ENCODE measurements at regions not wholly inside any gene's neighbourhood (a gene's known extent, or its start where the extent isn't known, plus 50 kb on each side); places are given as distances from the start of the nearest gene placed in this dataset.

- H3K9me3 ChIP-seq (ENCODE audit: control insufficient read depth, insufficient read depth, low read length) = peaks cover 5% of the 10 kb centered on the region; the same call in 1 of the 2 replicates
- no peak overlapping the region for H3K27ac ChIP-seq (ENCODE audit: low read depth, low read length)
- ChIA-PET CTCF (interaction anchor here (0.6 kb wide), 1 partner anchor 998 kb away, joined by 3 read pairs; no protein-coding TSS in a partner anchor), POLR2A (no interaction called here)
- no peaks in the 10 kb centered on the region for H3K27me3 ChIP-seq (ENCODE audit: control insufficient read depth, insufficient read depth, low read length)
- DNase-seq (ENCODE audit: low read depth, low spot score) = no peak
- TF ChIP-seq, protein P1, sequence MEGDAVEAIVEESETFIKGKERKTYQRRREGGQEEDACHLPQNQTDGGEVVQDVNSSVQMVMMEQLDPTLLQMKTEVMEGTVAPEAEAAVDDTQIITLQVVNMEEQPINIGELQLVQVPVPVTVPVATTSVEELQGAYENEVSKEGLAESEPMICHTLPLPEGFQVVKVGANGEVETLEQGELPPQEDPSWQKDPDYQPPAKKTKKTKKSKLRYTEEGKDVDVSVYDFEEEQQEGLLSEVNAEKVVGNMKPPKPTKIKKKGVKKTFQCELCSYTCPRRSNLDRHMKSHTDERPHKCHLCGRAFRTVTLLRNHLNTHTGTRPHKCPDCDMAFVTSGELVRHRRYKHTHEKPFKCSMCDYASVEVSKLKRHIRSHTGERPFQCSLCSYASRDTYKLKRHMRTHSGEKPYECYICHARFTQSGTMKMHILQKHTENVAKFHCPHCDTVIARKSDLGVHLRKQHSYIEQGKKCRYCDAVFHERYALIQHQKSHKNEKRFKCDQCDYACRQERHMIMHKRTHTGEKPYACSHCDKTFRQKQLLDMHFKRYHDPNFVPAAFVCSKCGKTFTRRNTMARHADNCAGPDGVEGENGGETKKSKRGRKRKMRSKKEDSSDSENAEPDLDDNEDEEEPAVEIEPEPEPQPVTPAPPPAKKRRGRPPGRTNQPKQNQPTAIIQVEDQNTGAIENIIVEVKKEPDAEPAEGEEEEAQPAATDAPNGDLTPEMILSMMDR (IDR thresholded peaks at IDR 0.05; ENCODE audit: low read depth, low read length) = no peak
- no peak overlapping the region for H3K4me3 ChIP-seq (ENCODE audit: low read depth, low read length)
Observed at GRCh38 chr4:188869581-188869980, 730.3 kb downstream of the TRIML1 start.

GRCh38 chr4:188872809-188873208 is 733.6 kb downstream of the TRIML1 start:
- Histone ChIP-seq H3K27me3 (ENCODE audit: control insufficient read depth, insufficient read depth, low read length) (no peaks in the 10 kb centered on the region), H3K4me3 (ENCODE audit: low read depth, low read length) (no peak overlapping the region), H3K9me3 (ENCODE audit: control insufficient read depth, insufficient read depth, low read length) (peaks cover 5% of the 10 kb centered on the region; the same call in 1 of the 2 replicates), H3K27ac (ENCODE audit: low read depth, low read length) (no peak overlapping the region)
- TF ChIP-seq, protein P1 (IDR thresholded peaks at IDR 0.05; ENCODE audit: low read depth, low read length) = no peak
- no peak for DNase-seq (ENCODE audit: low read depth, low spot score)
- POLR2A ChIA-PET = no interaction called here
- CTCF ChIA-PET = no interaction called here

GRCh38 chr4:188876881-188877280 is 737.6 kb downstream of the TRIML1 start:
- Histone ChIP-seq H3K27ac (ENCODE audit: low read depth, low read length) (no peak overlapping the region), H3K27me3 (ENCODE audit: control insufficient read depth, insufficient read depth, low read length) (no peaks in the 10 kb centered on the region), H3K4me3 (ENCODE audit: low read depth, low read length) (no peak overlapping the region), H3K9me3 (ENCODE audit: control insufficient read depth, insufficient read depth, low read length) (peaks cover 5% of the 10 kb centered on the region; the same call in 1 of the 2 replicates)
- ChIA-PET CTCF (no interaction called here), POLR2A (no interaction called here)
- TF ChIP-seq, protein P1 (IDR thresholded peaks at IDR 0.05; ENCODE audit: low read depth, low read length) = no peak
- no peak for DNase-seq (ENCODE audit: low read depth, low spot score)

DNA sequence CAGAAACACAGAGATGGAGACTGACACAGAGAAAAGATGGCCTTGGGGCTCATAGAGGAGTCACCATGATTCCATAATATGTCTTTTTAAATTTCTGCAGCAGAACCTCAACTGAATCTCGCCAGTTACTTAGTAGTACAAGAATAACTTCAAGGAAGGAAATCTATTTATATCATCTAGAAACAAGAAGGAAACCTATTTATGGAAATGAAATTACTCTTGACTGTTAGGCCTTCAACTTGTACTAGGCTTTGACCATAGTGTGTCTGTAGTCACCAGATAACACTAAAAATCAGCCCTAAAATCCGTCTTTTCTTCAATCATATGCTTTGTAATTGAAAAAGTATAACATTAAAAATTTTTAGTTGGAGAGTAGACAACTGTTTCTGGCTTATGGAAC is 740.4 kb downstream of the TRIML1 start:
- Histone ChIP-seq H3K27me3 (ENCODE audit: control insufficient read depth, insufficient read depth, low read length) (no peaks in the 10 kb centered on the region), H3K4me3 (ENCODE audit: low read depth, low read length) (no peak overlapping the region), H3K27ac (ENCODE audit: low read depth, low read length) (no peak overlapping the region), H3K9me3 (ENCODE audit: control insufficient read depth, insufficient read depth, low read length) (no peaks in the 10 kb centered on the region)
- DNase-seq (ENCODE audit: low read depth, low spot score) = no peak
- TF ChIP-seq, protein P1 (IDR thresholded peaks at IDR 0.05; ENCODE audit: low read depth, low read length) = no peak
- ChIA-PET POLR2A (no interaction called here), CTCF (no interaction called here)

GRCh38 chr4:188887905-188888304 is 748.7 kb downstream of the TRIML1 start:
- H3K9me3 ChIP-seq (ENCODE audit: control insufficient read depth, insufficient read depth, low read length) = no peaks in the 10 kb centered on the region
- CTCF ChIA-PET = no interaction called here
- H3K27me3 ChIP-seq (ENCODE audit: control insufficient read depth, insufficient read depth, low read length) = no peaks in the 10 kb centered on the region
- H3K4me3 ChIP-seq (ENCODE audit: low read depth, low read length) = no peak overlapping the region
- no peak for DNase-seq (ENCODE audit: low read depth, low spot score)
- TF ChIP-seq, protein P1 (IDR thresholded peaks at IDR 0.05; ENCODE audit: low read depth, low read length) = no peak
- POLR2A ChIA-PET = no interaction called here
- no peak overlapping the region for H3K27ac ChIP-seq (ENCODE audit: low read depth, low read length)

Measured in AG04450 (cell line).